Ectodermal cell (in vitro differentiated cells): ENCODE measurements at regions not wholly inside any gene's neighbourhood (a gene's known extent, or its start where the extent isn't known, plus 50 kb on each side); places are given as distances from the start of the nearest gene placed in this dataset.
"Not testable (repeated sequence)": the region's sequence is repeated elsewhere in the genome, so short reads cannot be mapped to it uniquely, and the experiment has no call there.

Source experiments
- H3K27ac ChIP-seq: 2 replicates; pipeline ENCODE4 v1.7.0; 2013; ENCODE audit warnings: mild to moderate bottlenecking, low read depth, low read length; ENCODE audit not compliant: insufficient read depth, poor library complexity, severe bottlenecking
- H3K27me3 ChIP-seq: 2 replicates; pipeline ENCODE4 v1.7.0; 2013; ENCODE audit warnings: mild to moderate bottlenecking, low read length; ENCODE audit not compliant: insufficient read depth, control insufficient read depth, poor library complexity, severe bottlenecking
- H3K36me3 ChIP-seq: one replicate; pipeline ENCODE4 v1.7.0; 2013; ENCODE audit warnings: low read length; ENCODE audit not compliant: control insufficient read depth, insufficient read depth
- H3K4me1 ChIP-seq: one replicate; pipeline ENCODE4 v1.7.0; 2013; ENCODE audit warnings: low read length; ENCODE audit not compliant: control insufficient read depth, insufficient read depth
- H3K4me3 ChIP-seq: 2 replicates; pipeline ENCODE4 v1.7.0; 2013; ENCODE audit warnings: low read depth, low read length, control low read depth; ENCODE audit not compliant: insufficient read depth
- H3K9me3 ChIP-seq: 2 replicates; pipeline ENCODE4 v1.7.0; 2013; ENCODE audit warnings: mild to moderate bottlenecking, low read length, moderate library complexity; ENCODE audit not compliant: control insufficient read depth
- WGBS, 2 experiments: methylation state at CpG; one replicate each; pipeline ENCODE4 v1.1.7; 2013; ENCODE audit warnings: missing lambda C conversion rate in 2 of 2; 5-methylcytosine and 5-hydroxymethylcytosine counted together

DNA sequence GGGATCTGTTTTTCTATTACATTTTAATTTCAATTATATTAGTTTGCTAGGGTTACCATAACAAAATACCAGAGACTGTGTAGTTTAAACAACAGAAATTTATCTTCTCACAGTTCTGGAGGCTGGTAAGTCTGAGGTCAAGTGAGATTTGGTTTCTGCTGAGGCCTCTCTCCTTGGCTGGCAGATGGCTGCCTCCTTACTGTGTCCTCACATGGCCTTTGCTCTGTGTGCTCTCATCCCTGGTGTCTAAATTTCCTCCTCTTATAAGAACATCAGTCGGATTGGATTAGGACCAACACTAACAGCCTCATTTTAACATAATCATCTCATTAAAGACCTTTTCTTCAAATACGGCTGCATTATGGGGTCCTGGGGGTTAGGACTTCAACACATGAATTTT, 195.2 kb upstream of the CHODL start:
- Histone ChIP-seq H3K27me3 (no peaks in the 10 kb centered on the region), H3K27ac (no peak overlapping the region), H3K4me1 (no peaks in the 10 kb centered on the region), H3K36me3 (no peaks in the 10 kb centered on the region), H3K9me3 (no peaks in the 10 kb centered on the region), H3K4me3 (no peak overlapping the region)
- 90 to 100% methylated on average over 2 of the region's 2 CpGs for WGBS, 2 experiments

DNA sequence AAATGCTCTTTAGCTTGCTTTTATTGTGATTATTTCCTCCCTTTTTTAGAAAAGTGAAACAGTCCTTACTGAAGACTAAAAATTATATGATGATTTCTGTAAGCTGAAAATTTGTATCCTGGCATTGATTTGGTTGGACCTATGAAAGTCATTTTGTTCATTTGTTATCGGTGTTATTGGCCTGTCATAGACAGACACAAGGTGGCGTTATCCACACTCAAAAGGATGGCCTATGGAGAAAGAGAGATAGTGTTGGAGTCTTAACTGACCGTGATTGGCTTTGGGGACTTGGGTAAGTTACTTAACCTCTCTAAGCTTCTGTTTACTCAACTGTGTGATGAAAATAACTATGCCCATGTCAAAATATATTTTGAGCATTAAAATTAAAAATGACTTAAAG, 203.6 kb upstream of the CHODL start:
- Histone ChIP-seq H3K27ac (no peak overlapping the region), H3K9me3 (no peaks in the 10 kb centered on the region), H3K36me3 (no peaks in the 10 kb centered on the region), H3K4me3 (no peak overlapping the region), H3K4me1 (no peaks in the 10 kb centered on the region), H3K27me3 (no peaks in the 10 kb centered on the region)
- WGBS, 2 experiments: 18 to 26% methylated on average over 3 of the region's 3 CpGs

DNA sequence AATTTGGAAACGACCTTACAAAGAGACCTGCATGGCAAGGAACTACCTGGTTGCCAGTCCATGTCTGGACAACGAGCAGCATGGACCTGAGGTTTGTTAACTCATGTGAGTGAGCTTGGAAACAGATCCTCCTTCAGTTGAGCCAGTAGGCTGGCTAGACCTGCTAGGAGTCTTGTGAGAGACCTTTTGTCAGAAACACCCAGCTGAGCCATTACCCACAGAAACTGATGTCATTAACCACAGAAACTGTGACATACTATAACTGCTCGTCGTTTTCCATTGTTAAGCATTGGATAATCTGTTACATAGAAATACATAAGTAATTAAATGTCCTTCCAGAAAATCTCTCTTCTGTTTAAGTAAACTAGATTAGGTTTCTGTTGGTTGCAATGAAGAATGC, 211.1 kb upstream of the C21orf91 start:
- no peak overlapping the region for H3K27ac ChIP-seq
- H3K27me3 ChIP-seq: no peaks in the 10 kb centered on the region
- H3K4me3 ChIP-seq: no peak overlapping the region
- WGBS, 2 experiments: 90 to 97% methylated on average over 2 to 4 of the region's 4 CpGs
- H3K36me3 ChIP-seq: no peaks in the 10 kb centered on the region
- no peaks in the 10 kb centered on the region for H3K4me1 ChIP-seq
- H3K9me3 ChIP-seq: no peaks in the 10 kb centered on the region

DNA sequence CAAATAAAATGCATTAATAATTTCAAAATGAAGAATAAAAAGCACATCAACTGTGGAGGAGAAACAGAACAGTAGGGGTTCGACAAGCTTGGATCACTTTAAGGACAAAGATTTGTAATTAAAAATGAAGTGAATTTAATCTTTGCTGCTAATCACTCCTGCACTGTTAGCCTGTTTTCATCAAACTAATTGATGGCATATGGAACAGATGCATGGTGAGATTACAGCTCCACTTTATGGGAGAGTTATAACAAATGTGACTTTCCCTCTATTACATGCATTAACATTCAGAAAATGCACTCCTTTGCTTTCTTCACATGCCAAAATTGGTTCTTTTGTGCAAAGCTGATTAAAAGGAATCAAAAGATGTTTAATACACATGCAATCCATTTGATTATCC, 207.2 kb upstream of the C21orf91 start:
- WGBS, 2 experiments: 0% methylated on average over 1 of the region's 1 CpG

DNA sequence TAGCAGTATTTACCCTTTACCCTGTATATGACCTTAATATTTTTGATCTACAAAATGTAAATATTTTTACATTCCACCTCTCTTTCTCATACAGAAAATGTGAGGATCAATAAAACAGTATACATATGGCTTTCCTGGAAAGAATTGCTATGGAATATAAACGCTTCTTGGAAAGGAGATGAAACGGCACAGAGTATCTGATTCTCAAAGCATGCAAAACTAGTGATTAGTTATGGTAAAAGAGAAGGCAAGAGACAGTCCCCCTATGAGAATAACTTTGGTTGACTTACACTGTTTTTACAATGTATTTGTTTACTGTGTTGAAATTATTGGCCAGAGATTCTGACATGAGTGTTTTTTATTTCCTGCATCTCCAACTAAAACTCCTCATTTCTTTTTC, 204.6 kb upstream of the C21orf91 start:
- H3K4me3 ChIP-seq: no peak overlapping the region
- no peaks in the 10 kb centered on the region for H3K27me3 ChIP-seq
- no peaks in the 10 kb centered on the region for H3K36me3 ChIP-seq
- H3K27ac ChIP-seq: no peak overlapping the region
- no peaks in the 10 kb centered on the region for H3K9me3 ChIP-seq
- 70 to 74% methylated on average over 2 of the region's 2 CpGs for WGBS, 2 experiments
- no peaks in the 10 kb centered on the region for H3K4me1 ChIP-seq

More for the DNA sequence above, 207.2 kb upstream of the C21orf91 start:
- no peaks in the 10 kb centered on the region for H3K27me3 ChIP-seq
- no peaks in the 10 kb centered on the region for H3K9me3 ChIP-seq
- H3K27ac ChIP-seq: no peak overlapping the region
- no peaks in the 10 kb centered on the region for H3K36me3 ChIP-seq
- H3K4me3 ChIP-seq: no peak overlapping the region
- no peaks in the 10 kb centered on the region for H3K4me1 ChIP-seq

DNA sequence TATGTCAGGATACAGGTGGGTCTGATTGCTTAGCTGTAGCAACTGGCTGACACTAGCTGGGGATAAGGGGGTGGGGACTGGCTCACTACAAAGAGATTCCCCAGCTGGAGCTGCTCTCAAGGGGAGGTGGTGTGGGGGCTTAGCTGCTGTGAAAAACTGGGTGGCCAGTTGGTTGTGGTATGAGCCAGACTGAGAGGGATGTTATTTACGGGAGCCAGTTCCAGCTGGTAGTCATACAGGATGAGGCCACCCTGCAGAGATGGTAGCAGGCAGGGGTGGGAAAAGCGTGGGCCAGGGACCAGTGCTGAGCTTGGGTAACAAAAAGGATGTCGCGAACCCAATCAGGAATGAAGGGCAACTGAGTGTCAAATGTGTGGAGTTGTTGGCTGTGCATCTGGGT, 204.0 kb upstream of the C21orf91 start:
- Histone ChIP-seq H3K4me3 (no peak overlapping the region), H3K27me3 (no peaks in the 10 kb centered on the region), H3K4me1 (no peaks in the 10 kb centered on the region), H3K9me3 (no peaks in the 10 kb centered on the region), H3K36me3 (no peaks in the 10 kb centered on the region), H3K27ac (no peak overlapping the region)
- 47 to 53% methylated on average over 4 of the region's 4 CpGs for WGBS, 2 experiments

DNA sequence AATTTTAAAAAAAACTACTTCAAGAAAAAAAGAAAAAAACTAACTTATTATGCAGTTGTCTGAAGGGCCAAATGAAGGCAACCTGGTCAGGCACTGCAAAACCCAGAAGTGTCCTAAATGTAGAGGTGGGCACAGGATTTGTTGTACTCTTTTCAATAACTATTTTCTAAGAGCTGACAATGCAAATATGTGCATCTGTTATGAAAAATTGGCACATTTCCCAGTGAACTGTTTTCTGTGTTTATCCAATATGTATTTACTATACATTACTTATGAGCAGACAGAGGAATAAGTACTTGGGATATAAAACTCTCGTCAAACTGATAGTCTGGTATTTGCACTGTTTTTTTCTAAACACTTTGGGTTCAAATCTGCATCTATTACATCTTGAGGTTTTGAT, 188.0 kb upstream of the C21orf91 start:
- no peaks in the 10 kb centered on the region for H3K36me3 ChIP-seq
- H3K4me1 ChIP-seq: no peaks in the 10 kb centered on the region
- H3K27me3 ChIP-seq: no peaks in the 10 kb centered on the region
- no peak overlapping the region for H3K27ac ChIP-seq
- H3K4me3 ChIP-seq: no peak overlapping the region
- WGBS, 2 experiments: 89 to 92% methylated on average over 1 of the region's 1 CpG
- no peaks in the 10 kb centered on the region for H3K9me3 ChIP-seq

DNA sequence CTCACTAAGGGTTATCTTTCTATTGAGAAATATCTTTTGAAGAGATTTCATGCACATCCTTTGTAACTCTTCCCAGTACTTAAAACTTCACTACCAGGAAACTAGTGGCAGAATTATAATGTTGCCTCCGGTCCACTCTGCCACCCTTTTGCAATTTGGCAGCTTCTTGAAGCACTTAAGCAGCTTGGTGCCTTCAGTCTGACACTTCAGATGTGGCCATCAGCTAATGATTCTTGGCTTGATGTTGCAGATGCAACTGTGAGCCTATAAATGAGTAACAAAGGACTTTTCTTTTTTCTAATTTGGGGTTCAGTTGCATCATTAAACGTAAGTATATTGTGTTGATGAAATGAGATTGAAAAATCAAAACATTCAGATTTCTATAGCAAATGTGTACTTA, 187.5 kb upstream of the C21orf91 start:
- 71 to 85% methylated on average over 2 of the region's 2 CpGs for WGBS, 2 experiments
- H3K27me3 ChIP-seq: no peaks in the 10 kb centered on the region
- no peak overlapping the region for H3K27ac ChIP-seq
- H3K4me3 ChIP-seq: no peak overlapping the region
- no peaks in the 10 kb centered on the region for H3K4me1 ChIP-seq
- H3K9me3 ChIP-seq: no peaks in the 10 kb centered on the region
- H3K36me3 ChIP-seq: no peaks in the 10 kb centered on the region

DNA sequence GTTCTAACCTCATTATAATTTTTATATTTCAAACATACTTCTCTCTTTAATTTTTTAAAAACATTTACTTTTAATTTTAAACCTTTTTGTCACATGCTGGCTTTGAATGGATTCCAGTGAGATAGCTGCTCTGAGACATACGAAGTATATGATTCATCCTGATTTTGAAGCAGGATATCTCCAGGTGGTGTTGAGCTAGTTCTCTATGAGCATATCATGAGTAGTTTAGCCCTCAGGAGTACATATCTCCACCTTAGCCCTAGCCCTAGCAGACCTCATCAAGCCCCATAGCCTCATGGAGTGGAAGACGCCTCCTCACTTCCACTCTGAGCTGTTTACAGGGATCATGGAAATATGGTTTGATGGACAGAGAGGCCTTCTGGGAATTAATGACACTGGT, 183.2 kb upstream of the C21orf91 start:
- Histone ChIP-seq H3K4me1 (no peaks in the 10 kb centered on the region), H3K9me3 (peaks cover under 1% of the 10 kb centered on the region), H3K4me3 (no peak overlapping the region), H3K27ac (no peak overlapping the region), H3K36me3 (no peaks in the 10 kb centered on the region), H3K27me3 (no peaks in the 10 kb centered on the region)
- 94 to 96% methylated on average over 2 of the region's 2 CpGs for WGBS, 2 experiments

DNA sequence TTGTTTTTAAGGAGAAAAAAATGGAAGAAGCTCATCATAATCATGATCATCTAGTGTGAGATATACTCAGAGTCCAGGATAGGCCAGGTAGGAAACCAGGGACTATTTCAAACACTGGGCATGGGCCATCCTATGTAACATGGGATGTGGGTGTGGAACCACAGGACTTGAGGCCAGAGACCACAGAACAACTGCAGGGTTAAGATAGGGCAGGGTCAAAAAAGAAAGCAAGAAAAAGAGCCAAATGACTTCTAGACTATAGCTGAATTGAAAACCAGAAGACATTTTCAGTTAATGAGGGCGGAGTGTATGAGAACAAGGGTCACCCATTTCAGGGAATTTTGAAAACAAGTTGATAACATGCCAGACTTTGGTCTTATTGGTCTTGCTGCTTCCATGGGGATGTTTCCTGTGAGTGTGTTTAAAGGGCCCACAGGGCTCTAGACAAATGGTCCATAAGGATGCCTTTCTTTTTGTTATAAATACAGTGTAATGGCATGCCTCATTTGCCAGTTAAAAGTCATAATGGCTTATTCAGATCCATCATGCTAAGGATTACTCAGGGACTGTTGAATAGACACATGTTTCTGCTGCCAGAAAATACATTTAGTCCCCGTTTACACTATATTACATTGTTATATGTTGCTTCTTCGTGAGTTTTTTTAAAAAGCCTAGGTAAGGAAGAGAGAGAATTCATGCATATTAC, 182.0 kb upstream of the C21orf91 start:
- Histone ChIP-seq H3K4me3 (no peak overlapping the region), H3K27me3 (no peaks in the 10 kb centered on the region), H3K4me1 (no peaks in the 10 kb centered on the region), H3K9me3 (peaks cover 2% of the 10 kb centered on the region), H3K36me3 (no peaks in the 10 kb centered on the region), H3K27ac (no peak overlapping the region)
- WGBS, 2 experiments: 57 to 84% methylated on average over 1 to 3 of the region's 3 CpGs

DNA sequence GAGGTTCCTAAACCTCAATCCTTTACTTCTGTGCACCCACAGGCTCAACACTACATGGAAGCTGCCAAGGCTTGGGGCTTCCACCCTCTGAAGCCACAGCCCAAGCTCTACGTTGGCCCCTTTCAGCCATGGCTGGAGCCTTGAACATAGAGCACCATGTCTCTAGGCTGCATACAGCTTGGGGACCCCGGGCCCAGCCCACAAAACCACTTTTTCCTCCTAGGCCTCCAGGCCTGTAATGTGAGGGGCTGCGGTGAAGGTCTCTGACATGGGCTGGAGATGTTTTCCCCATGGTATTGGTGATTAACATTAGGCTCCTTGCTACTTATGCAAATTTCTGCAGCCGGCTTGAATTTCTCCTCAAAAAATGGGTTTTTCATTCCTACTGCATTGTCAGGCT, 179.4 kb upstream of the C21orf91 start:
- not testable (repeated sequence) for H3K27me3 ChIP-seq, H3K36me3 ChIP-seq, H3K27ac ChIP-seq, H3K4me3 ChIP-seq, H3K9me3 ChIP-seq, H3K4me1 ChIP-seq
- 94 to 97% methylated on average over 4 of the region's 4 CpGs for WGBS, 2 experiments
